Progenitor cell of endocrine pancreas (in vitro differentiated cells): ENCODE measurements at regions not wholly inside any gene's neighbourhood (a gene's known extent, or its start where the extent isn't known, plus 50 kb on each side); places are given as distances from the start of the nearest gene placed in this dataset.

Experiments used
- DNase-seq: peaks from one replicate; pipeline ENCODE4 v3.0.0; 2021; ENCODE audit warnings: low spot score; ENCODE audit not compliant: unreplicated experiment
- H3K27ac Mint-ChIP-seq: 2 replicates; pipeline ENCODE4 v1.8.0; 2021; ENCODE audit warnings: mild to moderate bottlenecking, moderate library complexity, mixed read lengths
- H3K27me3 Mint-ChIP-seq: 2 replicates; pipeline ENCODE4 v1.8.0; 2021; ENCODE audit warnings: mixed read lengths
- H3K36me3 Mint-ChIP-seq: 2 replicates; pipeline ENCODE4 v1.8.0; 2022; ENCODE audit warnings: mixed read lengths; ENCODE audit not compliant: insufficient read depth
- H3K4me1 Mint-ChIP-seq: 2 replicates; pipeline ENCODE4 v1.8.0; 2021; ENCODE audit warnings: low read depth, mixed read lengths
- H3K4me3 Mint-ChIP-seq: 2 replicates; pipeline ENCODE4 v1.8.0; 2021; ENCODE audit warnings: low read depth, mild to moderate bottlenecking, moderate library complexity, mixed read lengths
- H3K9me3 Mint-ChIP-seq: 2 replicates; pipeline ENCODE4 v1.8.0; 2021; ENCODE audit warnings: low read depth, mixed read lengths
- CTCF ChIP-seq: fragments of 200-600 bp; sonication (generic); IDR thresholded peaks from one replicate; pipeline ENCODE4 v1.5.0; 2021; ENCODE audit warnings: antibody characterized with exemption, mild to moderate bottlenecking; ENCODE audit not compliant: unreplicated experiment

DNA sequence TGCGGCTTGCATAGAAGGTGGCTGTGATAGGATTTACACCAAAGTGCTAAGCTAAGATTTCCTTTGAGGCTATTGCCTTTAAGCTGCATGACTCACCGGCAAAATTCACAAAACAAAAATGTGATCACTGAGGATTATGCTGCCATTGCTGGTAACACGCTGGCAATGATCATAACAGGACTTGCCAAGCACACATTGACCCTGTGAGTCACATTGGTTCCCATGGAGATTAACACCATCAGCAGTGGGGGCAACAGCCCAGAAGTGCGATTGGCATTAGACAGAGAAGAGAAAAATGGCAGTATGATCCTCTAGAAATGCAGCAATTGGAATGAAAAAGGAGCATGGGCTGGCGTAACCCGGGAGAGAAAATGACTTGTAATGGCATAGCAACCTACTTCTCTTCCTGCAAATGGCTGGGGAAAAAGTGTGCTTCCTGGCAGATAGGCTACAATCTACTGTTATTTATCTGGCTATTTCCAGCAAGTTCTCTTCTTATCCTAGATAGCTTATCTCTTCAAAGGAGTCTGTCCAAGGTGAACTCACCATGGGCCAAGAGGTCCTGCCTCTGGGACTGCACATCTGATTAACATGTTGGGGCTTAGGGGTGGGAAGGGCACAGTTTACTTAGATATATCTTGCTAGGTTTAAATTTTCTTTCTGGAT, 314.2 kb upstream of the IGFBP7 start:
- no peak for DNase-seq
- peaks cover 4% of the 10 kb centered on the region for H3K9me3 Mint-ChIP-seq
- peaks cover 2% of the 10 kb centered on the region for H3K4me1 Mint-ChIP-seq
- H3K27ac Mint-ChIP-seq = no peak overlapping the region
- no peak overlapping the region for H3K4me3 Mint-ChIP-seq
- no peaks in the 10 kb centered on the region for H3K36me3 Mint-ChIP-seq
- H3K27me3 Mint-ChIP-seq = peaks cover 12% of the 10 kb centered on the region
- TF ChIP-seq CTCF = no peak

DNA sequence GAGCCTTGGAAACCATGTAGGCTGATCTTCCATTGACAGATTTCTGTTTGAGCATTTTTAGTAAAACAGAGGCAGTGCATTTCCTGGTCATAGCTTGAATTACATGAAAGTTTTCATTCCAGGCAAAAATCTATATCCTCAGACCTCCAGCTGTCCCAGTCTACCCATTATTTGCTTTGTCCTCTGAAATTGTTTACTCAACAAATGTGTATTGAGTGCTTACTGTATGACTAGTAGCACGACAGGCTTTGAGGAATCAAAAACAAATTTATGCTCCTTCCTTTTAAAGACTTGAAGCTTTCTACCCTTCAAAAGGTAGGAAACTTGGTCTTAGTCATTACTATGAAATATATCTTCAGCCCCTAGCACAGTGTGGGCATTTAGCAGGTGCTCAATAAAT, 307.9 kb upstream of the IGFBP7 start:
- no peak overlapping the region for H3K4me3 Mint-ChIP-seq
- H3K27ac Mint-ChIP-seq = no peak overlapping the region
- no peaks in the 10 kb centered on the region for H3K36me3 Mint-ChIP-seq
- H3K27me3 Mint-ChIP-seq = peaks cover 3% of the 10 kb centered on the region
- H3K9me3 Mint-ChIP-seq = peaks cover 4% of the 10 kb centered on the region
- H3K4me1 Mint-ChIP-seq = peaks cover 14% of the 10 kb centered on the region
- no peak for TF ChIP-seq CTCF
- DNase-seq = no peak

- no peaks in the 10 kb centered on the region for H3K9me3 Mint-ChIP-seq
- no peak for TF ChIP-seq CTCF
- H3K4me3 Mint-ChIP-seq = no peak overlapping the region
- H3K36me3 Mint-ChIP-seq = no peaks in the 10 kb centered on the region
- H3K4me1 Mint-ChIP-seq = no peaks in the 10 kb centered on the region
- no peak overlapping the region for H3K27ac Mint-ChIP-seq
- no peaks in the 10 kb centered on the region for H3K27me3 Mint-ChIP-seq
- no peak for DNase-seq
Measured at GRCh38 chr4:57412259-57413054, 302.3 kb upstream of the IGFBP7 start.

- H3K36me3 Mint-ChIP-seq = no peaks in the 10 kb centered on the region
- no peak overlapping the region for H3K4me3 Mint-ChIP-seq
- TF ChIP-seq CTCF = no peak
- H3K27me3 Mint-ChIP-seq = no peaks in the 10 kb centered on the region
- DNase-seq = no peak
- no peaks in the 10 kb centered on the region for H3K9me3 Mint-ChIP-seq
- no peak overlapping the region for H3K27ac Mint-ChIP-seq
- no peaks in the 10 kb centered on the region for H3K4me1 Mint-ChIP-seq
Measured at GRCh38 chr4:57410331-57411052, 300.3 kb upstream of the IGFBP7 start.

GRCh38 chr4:57405359-57405758, 295.2 kb upstream of the IGFBP7 start:
- Mint-ChIP-seq H3K27me3 (no peaks in the 10 kb centered on the region), H3K27ac (no peak overlapping the region), H3K4me3 (no peak overlapping the region), H3K9me3 (no peaks in the 10 kb centered on the region), H3K4me1 (peaks cover 4% of the 10 kb centered on the region), H3K36me3 (no peaks in the 10 kb centered on the region)
- no peak for DNase-seq
- TF ChIP-seq CTCF = no peak
